Spleen (tissue), 11 donors: ENCODE measurements at regions not wholly inside any gene's neighbourhood (a gene's known extent, or its start where the extent isn't known, plus 50 kb on each side); places are given as distances from the start of the nearest gene placed in this dataset.

ENCODE experiments used
- DNase-seq: peaks from one replicate; pipeline ENCODE4 v3.0.0-alpha.2; 2020
- H3K27ac ChIP-seq, 8 donors: fragments of 200-600 bp; sonication (generic) in 7 of 8; 1 replicate in 4 of 8; 2 replicates in 4 of 8; pipeline versions ENCODE4 v1.5.0 to v1.8.0; 2016 to 2021; ENCODE audit warnings: inconsistent platforms in 4 of 8, mild to moderate bottlenecking in 4 of 8, moderate library complexity in 1 of 8
- H3K27me3 ChIP-seq, 7 donors: fragments of 200-600 bp; sonication (generic) in 6 of 7; replicated peaks in 1 of 7; 1 replicate in 4 of 7; 2 replicates in 3 of 7; pipeline versions ENCODE4 v1.5.0 to v1.8.0; 2016 to 2021; ENCODE audit warnings: inconsistent platforms in 3 of 7, mild to moderate bottlenecking in 1 of 7
- H3K36me3 ChIP-seq, 6 donors: fragments of 200-600 bp; sonication (generic) in 5 of 6; 1 replicate in 4 of 6; 2 replicates in 2 of 6; pipeline versions ENCODE4 v1.5.0 to v1.8.0; 2016 to 2021; ENCODE audit warnings: inconsistent platforms in 2 of 6
- H3K4me1 ChIP-seq, 6 donors: fragments of 200-600 bp; sonication (generic) in 5 of 6; 1 replicate in 3 of 6; 2 replicates in 3 of 6; pipeline versions ENCODE4 v1.5.0 to v1.8.0; 2016 to 2021; ENCODE audit warnings: inconsistent platforms in 3 of 6
- H3K4me3 ChIP-seq, 8 donors: fragments of 200-600 bp; sonication (generic) in 7 of 8; 1 replicate in 4 of 8; 2 replicates in 4 of 8; pipeline versions ENCODE4 v1.5.0 to v1.8.0; 2016 to 2021; ENCODE audit warnings: inconsistent platforms in 4 of 8, mild to moderate bottlenecking in 4 of 8, moderate library complexity in 2 of 8
- H3K9me3 ChIP-seq, 8 donors: fragments of 200-600 bp; sonication (generic) in 7 of 8; 1 replicate in 4 of 8; 2 replicates in 4 of 8; pipeline versions ENCODE4 v1.5.0 to v1.8.0; 2016 to 2021; ENCODE audit warnings: inconsistent platforms in 4 of 8
- CTCF ChIP-seq, 11 experiments: fragments of 200-600 bp in 7 of 11; fragments of 450-650 bp in 4 of 11; sonication (generic) in 4 of 11; IDR thresholded peaks in 8 of 11; conservative IDR thresholded peaks in 3 of 11; 1 replicate in 7 of 11; 2 replicates in 4 of 11; pipeline versions ENCODE4 v1.4.0 to v1.8.0; 2016 to 2021; ENCODE audit warnings: antibody characterized with exemption in 11 of 11, inconsistent platforms in 4 of 11, mild to moderate bottlenecking in 1 of 11
- POLR2A ChIP-seq, 3 donors: fragments of 450-650 bp; IDR thresholded peaks; one replicate each; pipeline ENCODE4 v1.5.1; 2017; ENCODE audit warnings: antibody characterized with exemption in 3 of 3, mild to moderate bottlenecking in 1 of 3
- POLR2AphosphoS5 ChIP-seq, 3 donors: sonication (generic); formaldehyde crosslinking; IDR thresholded peaks; one replicate each; pipeline ENCODE4 v1.5.1; 2017; ENCODE audit warnings: antibody characterized with exemption in 3 of 3
- WGBS, 5 donors: extraction: QIAGEN DNeasy Blood & Tissue Kit in 3 of 5; methylation state at CpG; one replicate each; pipeline versions ENCODE4 v1.1.5 to v1.1.7; 2013 to 2018; 5-methylcytosine and 5-hydroxymethylcytosine counted together
- intact Hi-C: fragments of 100-400 bp; cut with DNase I; formaldehyde crosslinking; loops from one replicate; pipeline ENCODE4 v1.15.0; 2023; ENCODE audit warnings: low total_unique reads
- donor health status: healthy with polysubstance abuse.
- donor health status: DM: no; HTN: no; CAD: no; lungs with moderate emphysema.
- donor health status: DM: no; HTN: no; CAD: no.
- donor health status: Bipolar disorder and iron deficiency.
- donor health status: healthy.
- donor health status: DM: no; HTN: no; CAD: no.
- donor health status: DM: yes; HTN: yes; CAD: no.

GRCh38 chr11:70713988-70714665 is 315.8 kb downstream of the CTTN start:
- TF ChIP-seq CTCF (IDR thresholded peaks at IDR 0.05 in 8 of 11, conservative IDR thresholded peaks at IDR 0.05 in 3 of 11) (no peak), POLR2A (IDR thresholded peaks at IDR 0.05) (no peak), POLR2AphosphoS5 (IDR thresholded peaks at IDR 0.05) (no peak)
- H3K9me3 ChIP-seq: no peaks in the 10 kb centered on the region
- H3K27ac ChIP-seq: no peak overlapping the region
- no peak overlapping the region for H3K4me3 ChIP-seq
- 46 to 63% (median 47%) methylated on average over 10 of the region's 10 CpGs for WGBS, 5 donors
- peaks cover 0 to 48% (median 24%) of the 10 kb centered on the region in 6 donors for H3K4me1 ChIP-seq
- peaks cover 0 to 78% (median 0%) of the 10 kb centered on the region in 7 donors for H3K27me3 ChIP-seq
- no peaks in the 10 kb centered on the region for H3K36me3 ChIP-seq
- intact Hi-C loops: no loop called here
- DNase-seq: peak; percentile 73

- H3K9me3 ChIP-seq: no peaks in the 10 kb centered on the region
- no peak for DNase-seq
- 76 to 85% (median 80%) methylated on average over 15 of the region's 15 CpGs for WGBS, 5 donors
- intact Hi-C loops: no loop called here
- no peak overlapping the region for H3K4me3 ChIP-seq
- no peak for TF ChIP-seq CTCF (IDR thresholded peaks at IDR 0.05 in 8 of 11, conservative IDR thresholded peaks at IDR 0.05 in 3 of 11)
- TF ChIP-seq POLR2A (IDR thresholded peaks at IDR 0.05): no peak
- TF ChIP-seq POLR2AphosphoS5 (IDR thresholded peaks at IDR 0.05): no peak
- H3K27ac ChIP-seq: no peak overlapping the region
- H3K36me3 ChIP-seq: no peaks in the 10 kb centered on the region
- H3K27me3 ChIP-seq: peaks cover 0 to 78% (median 0%) of the 10 kb centered on the region in 7 donors
- peaks cover 0 to 39% (median 21%) of the 10 kb centered on the region in 6 donors for H3K4me1 ChIP-seq
Observed at GRCh38 chr11:70715166-70715951, 317.0 kb downstream of the CTTN start.

GRCh38 chr11:70716216-70716615 is 317.9 kb downstream of the CTTN start:
- intact Hi-C loops: no loop called here

More at GRCh38 chr11:70716216-70716615, 317.9 kb downstream of the CTTN start:
- WGBS, 5 donors: 84 to 92% (median 86%) methylated on average over 11 of the region's 11 CpGs
- DNase-seq: no peak
- H3K27me3 ChIP-seq: peaks cover 0 to 70% (median 0%) of the 10 kb centered on the region in 7 donors
- H3K9me3 ChIP-seq: no peaks in the 10 kb centered on the region
- H3K4me1 ChIP-seq: peaks cover 0 to 31% (median 16%) of the 10 kb centered on the region in 6 donors
- no peaks in the 10 kb centered on the region for H3K36me3 ChIP-seq
- no peak for TF ChIP-seq POLR2A (IDR thresholded peaks at IDR 0.05)
- TF ChIP-seq CTCF (IDR thresholded peaks at IDR 0.05 in 8 of 11, conservative IDR thresholded peaks at IDR 0.05 in 3 of 11): no peak
- no peak for TF ChIP-seq POLR2AphosphoS5 (IDR thresholded peaks at IDR 0.05)
- H3K27ac ChIP-seq: no peak overlapping the region
- no peak overlapping the region for H3K4me3 ChIP-seq
